MCF 10A (cell line): ENCODE measurements at regions not wholly inside any gene's neighbourhood (a gene's known extent, or its start where the extent isn't known, plus 50 kb on each side); places are given as distances from the start of the nearest gene placed in this dataset.
"Not testable (repeated sequence)": the region's sequence is repeated elsewhere in the genome, so short reads cannot be mapped to it uniquely, and the experiment has no call there.

Source experiments
- BruUV-seq: library from RNA; stranded (reverse); fragments of 400-500 nt; replicated peaks from 2 replicates; lab custom pipeline; 2021; lab: Mats Ljungman, UMichigan
- CTCF ChIA-PET: fragments of 300-600 bp; sonication (Branson Sonifier 250); formaldehyde crosslinking; extraction: SDS; loops from one replicate; lab custom pipeline; 2021; ENCODE audit warnings: antibody characterized with exemption, inconsistent platforms; lab: Yijun Ruan, JAX
- POLR2A ChIA-PET: fragments of 300-600, 350-650 bp; sonication (Branson Sonifier 250); formaldehyde crosslinking; extraction: SDS; loops from one replicate; lab custom pipeline; 2020; ENCODE audit warnings: antibody characterized with exemption, inconsistent platforms; lab: Yijun Ruan, JAX
- DNase-seq: peaks from one replicate; pipeline ENCODE4 v3.0.0-alpha.2; 2018; ENCODE audit not compliant: unreplicated experiment
- H3K27ac Mint-ChIP-seq: one replicate; pipeline ENCODE4 v1.8.0; 2022; ENCODE audit warnings: mild to moderate bottlenecking, low read depth, mixed read lengths; ENCODE audit not compliant: unreplicated experiment
- H3K27me3 Mint-ChIP-seq: one replicate; pipeline ENCODE4 v1.8.0; 2022; ENCODE audit warnings: mixed read lengths; ENCODE audit not compliant: insufficient read depth, unreplicated experiment
- H3K36me3 Mint-ChIP-seq: one replicate; pipeline ENCODE4 v1.8.0; 2022; ENCODE audit warnings: mild to moderate bottlenecking, moderate library complexity, mixed read lengths; ENCODE audit not compliant: insufficient read depth, unreplicated experiment
- H3K4me1 Mint-ChIP-seq: one replicate; pipeline ENCODE4 v1.8.0; 2022; ENCODE audit warnings: mixed read lengths; ENCODE audit not compliant: insufficient read depth, unreplicated experiment
- H3K4me3 Mint-ChIP-seq: one replicate; pipeline ENCODE4 v1.8.0; 2022; ENCODE audit warnings: mild to moderate bottlenecking, moderate library complexity, mixed read lengths; ENCODE audit not compliant: unreplicated experiment
- H3K9me3 Mint-ChIP-seq: one replicate; pipeline ENCODE4 v1.8.0; 2022; ENCODE audit warnings: mixed read lengths; ENCODE audit not compliant: unreplicated experiment
- intact Hi-C: fragments of 100-400 bp; cut with micrococcal nuclease; formaldehyde crosslinking; loops from 2 replicates; pipeline ENCODE4 v1.14.1; 2022
- TF ChIP-seq, protein P1 (sequence below): fragments of 200-600 bp; IDR thresholded peaks from one replicate; pipeline ENCODE4 v1.8.0; 2022; ENCODE audit warnings: antibody characterized with exemption, mild to moderate bottlenecking; ENCODE audit not compliant: unreplicated experiment

GRCh38 chr1:5119366-5120234 lies 465.2 kb downstream of the AJAP1 start:
- TF ChIP-seq, protein P1, sequence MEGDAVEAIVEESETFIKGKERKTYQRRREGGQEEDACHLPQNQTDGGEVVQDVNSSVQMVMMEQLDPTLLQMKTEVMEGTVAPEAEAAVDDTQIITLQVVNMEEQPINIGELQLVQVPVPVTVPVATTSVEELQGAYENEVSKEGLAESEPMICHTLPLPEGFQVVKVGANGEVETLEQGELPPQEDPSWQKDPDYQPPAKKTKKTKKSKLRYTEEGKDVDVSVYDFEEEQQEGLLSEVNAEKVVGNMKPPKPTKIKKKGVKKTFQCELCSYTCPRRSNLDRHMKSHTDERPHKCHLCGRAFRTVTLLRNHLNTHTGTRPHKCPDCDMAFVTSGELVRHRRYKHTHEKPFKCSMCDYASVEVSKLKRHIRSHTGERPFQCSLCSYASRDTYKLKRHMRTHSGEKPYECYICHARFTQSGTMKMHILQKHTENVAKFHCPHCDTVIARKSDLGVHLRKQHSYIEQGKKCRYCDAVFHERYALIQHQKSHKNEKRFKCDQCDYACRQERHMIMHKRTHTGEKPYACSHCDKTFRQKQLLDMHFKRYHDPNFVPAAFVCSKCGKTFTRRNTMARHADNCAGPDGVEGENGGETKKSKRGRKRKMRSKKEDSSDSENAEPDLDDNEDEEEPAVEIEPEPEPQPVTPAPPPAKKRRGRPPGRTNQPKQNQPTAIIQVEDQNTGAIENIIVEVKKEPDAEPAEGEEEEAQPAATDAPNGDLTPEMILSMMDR, result no peak
- no peak for DNase-seq
- H3K36me3 Mint-ChIP-seq, result no peaks in the 10 kb centered on the region
- intact Hi-C loops, result no loop called here
- H3K9me3 Mint-ChIP-seq, result peaks cover 31% of the 10 kb centered on the region
- no peak overlapping the region for H3K4me3 Mint-ChIP-seq
- no peaks in the 10 kb centered on the region for H3K27me3 Mint-ChIP-seq
- CTCF ChIA-PET, result interaction anchor here (0.6 kb wide), 1 partner anchor 194 kb away, joined by 3 read pairs; no protein-coding TSS in a partner anchor
- H3K27ac Mint-ChIP-seq, result no peak overlapping the region
- H3K4me1 Mint-ChIP-seq, result no peaks in the 10 kb centered on the region
- BruUV-seq, result no TSS peak
- POLR2A ChIA-PET, result no interaction called here

- POLR2A ChIA-PET, H3K36me3 Mint-ChIP-seq, H3K27ac Mint-ChIP-seq, H3K27me3 Mint-ChIP-seq, H3K4me3 Mint-ChIP-seq, BruUV-seq, CTCF ChIA-PET, H3K4me1 Mint-ChIP-seq, intact Hi-C loops, DNase-seq: not testable (repeated sequence)
- H3K9me3 Mint-ChIP-seq, result peaks cover 27% of the 10 kb centered on the region
Observed at GRCh38 chr1:5118771-5119170, 464.4 kb downstream of the AJAP1 start.

GRCh38 chr1:5118292-5118691 lies 463.9 kb downstream of the AJAP1 start:
- CTCF ChIA-PET, H3K27me3 Mint-ChIP-seq, H3K27ac Mint-ChIP-seq, DNase-seq, H3K4me1 Mint-ChIP-seq, BruUV-seq, H3K4me3 Mint-ChIP-seq, POLR2A ChIA-PET, H3K36me3 Mint-ChIP-seq, intact Hi-C loops: not testable (repeated sequence)
- peaks cover 30% of the 10 kb centered on the region for H3K9me3 Mint-ChIP-seq

GRCh38 chr1:5111581-5111980 lies 457.2 kb downstream of the AJAP1 start:
- no peak for DNase-seq
- no TSS peak for BruUV-seq
- CTCF ChIA-PET, result interaction anchor here (0.7 kb wide), 1 partner anchor 1823 kb away, joined by 3 read pairs; no protein-coding TSS in a partner anchor
- Mint-ChIP-seq H3K36me3 (no peaks in the 10 kb centered on the region), H3K4me3 (no peak overlapping the region), H3K4me1 (no peaks in the 10 kb centered on the region), H3K27ac (no peak overlapping the region), H3K27me3 (no peaks in the 10 kb centered on the region), H3K9me3 (peaks cover 48% of the 10 kb centered on the region)
- POLR2A ChIA-PET, result no interaction called here
- intact Hi-C loops, result no loop called here
- TF ChIP-seq, protein P1, result no peak

GRCh38 chr1:5110508-5110907 lies 456.1 kb downstream of the AJAP1 start:
- H3K4me3 Mint-ChIP-seq, result no peak overlapping the region
- DNase-seq, result no peak
- ChIA-PET CTCF (no interaction called here), POLR2A (interaction anchor here (0.6 kb wide), 1 partner anchor 494 kb away, joined by 3 read pairs; no protein-coding TSS in a partner anchor)
- no peak overlapping the region for H3K27ac Mint-ChIP-seq
- no peaks in the 10 kb centered on the region for H3K36me3 Mint-ChIP-seq
- H3K4me1 Mint-ChIP-seq, result no peaks in the 10 kb centered on the region
- no TSS peak for BruUV-seq
- H3K27me3 Mint-ChIP-seq, result no peaks in the 10 kb centered on the region
- intact Hi-C loops, result no loop called here
- TF ChIP-seq, protein P1, result no peak
- peaks cover 55% of the 10 kb centered on the region for H3K9me3 Mint-ChIP-seq
